GM18508 (cell line): ENCODE measurements at regions not wholly inside any gene's neighbourhood (a gene's known extent, or its start where the extent isn't known, plus 50 kb on each side); places are given as distances from the start of the nearest gene placed in this dataset.
"Not testable (repeated sequence)": the region's sequence is repeated elsewhere in the genome, so short reads cannot be mapped to it uniquely, and the experiment has no call there.

Source experiments
- ATAC-seq: cut with Tn5 transposase; IDR thresholded peaks from one replicate; pipeline ENCODE4 v1.9.1; 2021; ENCODE audit warnings: moderate number of reproducible peaks; ENCODE audit not compliant: insufficient read depth, unreplicated experiment

GRCh38 chr6:134795001-134795400, 154.9 kb downstream of the ALDH8A1 start:
- ATAC-seq: no peak

- not testable (repeated sequence) for ATAC-seq
These were observed 158.6 kb downstream of the ALDH8A1 start for GRCh38 chr6:134791243-134791843.

- no peak for ATAC-seq
These were observed 162.5 kb downstream of the ALDH8A1 start for GRCh38 chr6:134787261-134787877.

GRCh38 chr6:134784336-134784735, 165.6 kb downstream of the ALDH8A1 start:
- ATAC-seq: no peak

GRCh38 chr6:134778431-134778830, 171.5 kb downstream of the ALDH8A1 start:
- no peak for ATAC-seq

GRCh38 chr6:134774201-134774638, 175.7 kb downstream of the ALDH8A1 start:
- no peak for ATAC-seq

- no peak for ATAC-seq
These were observed 177.1 kb downstream of the ALDH8A1 start for GRCh38 chr6:134772671-134773360.

GRCh38 chr6:134768931-134769330, 181.0 kb downstream of the ALDH8A1 start:
- ATAC-seq: no peak

- ATAC-seq: no peak
These were observed 183.4 kb downstream of the ALDH8A1 start for GRCh38 chr6:134766497-134766896.

- ATAC-seq: no peak
These were observed 185.2 kb downstream of the ALDH8A1 start for GRCh38 chr6:134764741-134765140.

GRCh38 chr6:134763575-134763974, 186.3 kb downstream of the ALDH8A1 start:
- ATAC-seq: not testable (repeated sequence)

GRCh38 chr6:134758621-134759020, 191.3 kb downstream of the ALDH8A1 start:
- no peak for ATAC-seq

- ATAC-seq: no peak
These were observed 192.0 kb downstream of the ALDH8A1 start for GRCh38 chr6:134757911-134758361.

GRCh38 chr6:134756374-134757025, 193.4 kb downstream of the ALDH8A1 start:
- no peak for ATAC-seq

GRCh38 chr6:134754013-134754690, 195.7 kb downstream of the ALDH8A1 start:
- ATAC-seq: no peak

- ATAC-seq: no peak
These were observed 196.9 kb downstream of the ALDH8A1 start for GRCh38 chr6:134753001-134753400.

GRCh38 chr6:134752445-134752844, 197.5 kb downstream of the ALDH8A1 start:
- no peak for ATAC-seq

- ATAC-seq: no peak
These were observed 199.2 kb downstream of the ALDH8A1 start for GRCh38 chr6:134750669-134751068.

- ATAC-seq: no peak
These were observed 201.4 kb downstream of the ALDH8A1 start for GRCh38 chr6:134748484-134748883.

- ATAC-seq: not testable (repeated sequence)
These were observed 202.7 kb downstream of the ALDH8A1 start for GRCh38 chr6:134747197-134747596.
